CD14-positive monocyte (primary cell): ENCODE measurements at regions not wholly inside any gene's neighbourhood (a gene's known extent, or its start where the extent isn't known, plus 50 kb on each side); places are given as distances from the start of the nearest gene placed in this dataset.
A peak's percentile ranks its signal among the peaks of the same experiment; 100 is the strongest.

Experiments used
- DNase-seq, 3 donors: peaks; one replicate each; pipeline ENCODE4 v3.0.0-alpha.2; 2011 to 2022
- H2AFZ ChIP-seq: 2 replicates; pipeline ENCODE4 v1.6.0; 2012; ENCODE audit warnings: mild to moderate bottlenecking, low read depth, low read length, inconsistent platforms; ENCODE audit not compliant: insufficient read depth, poor library complexity, severe bottlenecking
- H3K27ac ChIP-seq, 2 donors: 1 replicate in 1 of 2; 2 replicates in 1 of 2; pipeline ENCODE4 v1.5.1; 2012 to 2013; ENCODE audit warnings: low read length in 2 of 2, control low read depth in 1 of 2, inconsistent platforms in 1 of 2, low read depth in 1 of 2, mild to moderate bottlenecking in 1 of 2
- H3K27me3 ChIP-seq, 2 donors: one replicate each; pipeline versions ENCODE4 v1.6.0 to v1.6.1; 2011 to 2013; ENCODE audit warnings: low read length in 2 of 2; ENCODE audit not compliant: control insufficient read depth in 2 of 2, insufficient read depth in 2 of 2
- H3K36me3 ChIP-seq, 2 donors: replicated peaks in 1 of 2; 1 replicate in 1 of 2; 2 replicates in 1 of 2; pipeline versions ENCODE4 v1.5.1 to v1.6.1; 2012 to 2013; ENCODE audit warnings: low read length in 2 of 2, control low read depth in 1 of 2, inconsistent platforms in 1 of 2, mild to moderate bottlenecking in 1 of 2; ENCODE audit not compliant: insufficient read depth in 2 of 2, control insufficient read depth in 1 of 2
- H3K4me1 ChIP-seq, 2 donors: 1 replicate in 1 of 2; 2 replicates in 1 of 2; pipeline versions ENCODE4 v1.5.1 to v1.6.1; 2012 to 2013; ENCODE audit warnings: low read length in 2 of 2, control low read depth in 1 of 2, inconsistent platforms in 1 of 2, mild to moderate bottlenecking in 1 of 2, moderate library complexity in 1 of 2; ENCODE audit not compliant: insufficient read depth in 2 of 2, control insufficient read depth in 1 of 2
- H3K4me2 ChIP-seq: replicated peaks from 2 replicates; pipeline ENCODE3; 2012; ENCODE audit warnings: low read length, moderate library complexity, mild to moderate bottlenecking; ENCODE audit not compliant: poor library complexity, severe bottlenecking; ENCODE audit errors: extremely low read depth
- H3K4me3 ChIP-seq, 3 experiments: fragments of 200-600 bp in 1 of 3; sonication (generic) in 1 of 3; replicated peaks in 1 of 3; 1 replicate in 2 of 3; 2 replicates in 1 of 3; pipeline ENCODE4 v1.5.1; 2011 to 2013; ENCODE audit warnings: low read length in 3 of 3, mild to moderate bottlenecking in 3 of 3, control low read depth in 2 of 3, low read depth in 2 of 3, inconsistent platforms in 1 of 3, moderate library complexity in 1 of 3
- H3K79me2 ChIP-seq: 2 replicates; pipeline ENCODE4 v1.6.0; 2012; ENCODE audit warnings: mild to moderate bottlenecking, control low read depth, inconsistent platforms, low read length, moderate library complexity; ENCODE audit not compliant: insufficient read depth
- H3K9ac ChIP-seq: 2 replicates; pipeline ENCODE4 v1.6.0; 2017; ENCODE audit warnings: low read length, mild to moderate bottlenecking; ENCODE audit not compliant: insufficient read depth, poor library complexity, severe bottlenecking
- H3K9me3 ChIP-seq, 2 donors: replicated peaks in 1 of 2; 1 replicate in 1 of 2; 2 replicates in 1 of 2; pipeline versions ENCODE4 v1.5.1 to v1.6.1; 2012 to 2013; ENCODE audit warnings: low read length in 2 of 2, control low read depth in 1 of 2; ENCODE audit not compliant: control insufficient read depth in 1 of 2, insufficient read depth in 1 of 2
- H4K20me1 ChIP-seq: 2 replicates; pipeline ENCODE4 v1.6.0; 2012; ENCODE audit warnings: mild to moderate bottlenecking, low read length, control low read depth, moderate library complexity; ENCODE audit not compliant: insufficient read depth
- H3K27ac Mint-ChIP-seq, 7 donors: one replicate each; pipeline ENCODE4 v1.8.0; 2020; ENCODE audit warnings: mild to moderate bottlenecking in 7 of 7, mixed read lengths in 7 of 7, moderate library complexity in 6 of 7, inconsistent platforms in 2 of 7
- H3K27me3 Mint-ChIP-seq, 3 donors: one replicate each; pipeline ENCODE4 v1.8.0; 2021 to 2022; ENCODE audit warnings: low read depth in 3 of 3, mild to moderate bottlenecking in 3 of 3, mixed read lengths in 3 of 3, moderate library complexity in 3 of 3, inconsistent platforms in 1 of 3
- H3K36me3 Mint-ChIP-seq, 2 donors: one replicate each; pipeline ENCODE4 v1.8.0; 2020; ENCODE audit warnings: mixed read lengths in 2 of 2, inconsistent platforms in 1 of 2, mild to moderate bottlenecking in 1 of 2
- H3K4me1 Mint-ChIP-seq: one replicate; pipeline ENCODE4 v1.8.0; 2020; ENCODE audit warnings: mild to moderate bottlenecking, mixed read lengths
- H3K4me3 Mint-ChIP-seq, 2 donors: one replicate each; pipeline ENCODE4 v1.8.0; 2020; ENCODE audit warnings: mild to moderate bottlenecking in 2 of 2, mixed read lengths in 2 of 2, moderate library complexity in 1 of 2
- H3K9me3 Mint-ChIP-seq, 7 donors: one replicate each; pipeline ENCODE4 v1.8.0; 2020 to 2022; ENCODE audit warnings: mixed read lengths in 7 of 7, mild to moderate bottlenecking in 6 of 7, moderate library complexity in 6 of 7, inconsistent platforms in 2 of 7
- CTCF ChIP-seq: fragments of 200-600 bp; IDR thresholded peaks from one replicate; pipeline ENCODE4 v1.8.0; 2022; ENCODE audit warnings: antibody characterized with exemption, mild to moderate bottlenecking
- WGBS: methylation state at CpG from one replicate; pipeline ENCODE4 v1.1.5; 2013; ENCODE audit warnings: missing lambda C conversion rate; ENCODE audit not compliant: insufficient coverage; 5-methylcytosine and 5-hydroxymethylcytosine counted together
- intact Hi-C, 2 donors: fragments of 100-400 bp; cut with micrococcal nuclease; formaldehyde crosslinking; loops; one replicate each; pipeline versions ENCODE4 v1.15.0 to v1.15.1; 2023

GRCh38 chr17:73799096-73799495 lies 154.9 kb upstream of the SDK2 start:
- H2AFZ ChIP-seq = no peak overlapping the region
- H4K20me1 ChIP-seq = no peaks in the 10 kb centered on the region
- H3K9me3 ChIP-seq = peaks cover 0 to 5% of the 10 kb centered on the region in 2 donors
- H3K4me1 ChIP-seq = no peaks in the 10 kb centered on the region
- Mint-ChIP-seq H3K36me3 (no peaks in the 10 kb centered on the region), H3K27me3 (peaks cover 14 to 25% (median 14%) of the 10 kb centered on the region in 3 donors), H3K27ac (peak overlapping the region in 1 of 7 donors; percentile 52), H3K9me3 (peaks cover 2 to 15% (median 10%) of the 10 kb centered on the region in 7 donors), H3K4me3 (no peak overlapping the region), H3K4me1 (peaks cover 8% of the 10 kb centered on the region)
- H3K4me3 ChIP-seq = no peak overlapping the region
- no peak for DNase-seq
- intact Hi-C loops = no loop called here
- TF ChIP-seq CTCF = no peak
- no peak overlapping the region for H3K9ac ChIP-seq
- H3K4me2 ChIP-seq = no peak overlapping the region
- no peaks in the 10 kb centered on the region for H3K36me3 ChIP-seq
- H3K27me3 ChIP-seq = no peaks in the 10 kb centered on the region
- no peak overlapping the region for H3K27ac ChIP-seq
- no peaks in the 10 kb centered on the region for H3K79me2 ChIP-seq

GRCh38 chr17:73799781-73800627 lies 155.8 kb upstream of the SDK2 start:
- no CpG with 5 or more reads among the region's 7 CpGs for WGBS
- H3K9me3 Mint-ChIP-seq = peaks cover 2 to 15% (median 10%) of the 10 kb centered on the region in 7 donors
- Histone ChIP-seq H3K9me3 (peaks cover 0 to 5% of the 10 kb centered on the region in 2 donors), H3K27ac (no peak overlapping the region), H4K20me1 (no peaks in the 10 kb centered on the region), H3K36me3 (no peaks in the 10 kb centered on the region), H2AFZ (no peak overlapping the region), H3K79me2 (no peaks in the 10 kb centered on the region), H3K4me2 (no peak overlapping the region), H3K4me3 (no peak overlapping the region), H3K27me3 (no peaks in the 10 kb centered on the region), H3K9ac (no peak overlapping the region), H3K4me1 (no peaks in the 10 kb centered on the region)
- DNase-seq = no peak
- no peak overlapping the region for H3K4me3 Mint-ChIP-seq
- TF ChIP-seq CTCF = no peak
- no peaks in the 10 kb centered on the region for H3K4me1 Mint-ChIP-seq
- H3K27me3 Mint-ChIP-seq = peaks cover 14 to 25% (median 14%) of the 10 kb centered on the region in 3 donors
- no peak overlapping the region for H3K27ac Mint-ChIP-seq
- no peaks in the 10 kb centered on the region for H3K36me3 Mint-ChIP-seq
- intact Hi-C loops = no loop called here
